HCT116 (cell line): ENCODE measurements at regions not wholly inside any gene's neighbourhood (a gene's known extent, or its start where the extent isn't known, plus 50 kb on each side); places are given as distances from the start of the nearest gene placed in this dataset.

Experiments
- ATAC-seq: fragments of 200-7000 bp; cut with Tn5 transposase; 2 replicates; pipeline ENCODE4 v1.9.1; 2020; ENCODE audit warnings: mild to moderate bottlenecking, moderate library complexity
- BruUV-seq: library from RNA; stranded (reverse); fragments of 400-500 nt; replicated peaks from 2 replicates; lab custom pipeline; 2021; lab: Mats Ljungman, UMichigan
- CTCF ChIA-PET: fragments of 300-600 bp; sonication (Branson Sonifier 250); formaldehyde crosslinking; loops from one replicate; lab custom pipeline; 2021; ENCODE audit warnings: antibody characterized with exemption; lab: Charles Lee
- POLR2A ChIA-PET: fragments of 300-600, 350-600 bp; sonication (Branson Sonifier 250); formaldehyde crosslinking; loops from one replicate; lab custom pipeline; 2021; ENCODE audit warnings: antibody characterized with exemption; lab: Charles Lee
- RAD21 ChIA-PET, 2 experiments: fragments of 300-600 bp; sonication (Branson Sonifier 250); formaldehyde crosslinking; loops; one replicate each; lab custom pipeline; 2023; ENCODE audit warnings: low total read pairs in 2 of 2; ENCODE audit not compliant: uncharacterized antibody in 2 of 2, unreplicated experiment in 2 of 2, low non-redundant PET in 1 of 2; lab: Charles Lee
- DNase-seq: peaks from one replicate; pipeline ENCODE4 v3.0.0-alpha.2; 2010; ENCODE audit warnings: low read depth, low spot score
- H2AFZ ChIP-seq: fragments of 200-600 bp; shearing (Covaris generic), sonication (generic); 2 replicates; pipeline ENCODE4 v1.6.1; 2017; ENCODE audit warnings: low read depth, mixed run types, mixed read lengths, antibody characterized with exemption, low read length; ENCODE audit not compliant: poor library complexity, severe bottlenecking
- H3K27ac ChIP-seq: 2 replicates; pipeline ENCODE4 v1.5.1; 2012; ENCODE audit warnings: low read depth, low read length
- H3K27me3 ChIP-seq: fragments of 200-600 bp; sonication (generic); 2 replicates; pipeline ENCODE4 v1.6.1; 2016; ENCODE audit warnings: mixed run types, low read length, mixed read lengths; ENCODE audit not compliant: insufficient read depth
- H3K36me3 ChIP-seq, 2 experiments: fragments of 200-500 bp in 1 of 2; fragments of 200-600 bp in 1 of 2; sonication (Bioruptor generic) in 1 of 2; sonication (generic) in 1 of 2; 2 replicates each; pipeline versions ENCODE4 v1.5.1 to v1.6.1; 2014 to 2016; ENCODE audit warnings: low read length in 2 of 2, inconsistent platforms in 1 of 2, mixed read lengths in 1 of 2, mixed run types in 1 of 2; ENCODE audit not compliant: insufficient read depth in 2 of 2, control insufficient read depth in 1 of 2
- H3K4me1 ChIP-seq, 2 experiments: fragments of 200-600 bp in 1 of 2; sonication (generic) in 1 of 2; 2 replicates each; pipeline versions ENCODE4 v1.5.1 to v1.6.1; 2012 to 2017; ENCODE audit warnings: low read length in 2 of 2, inconsistent platforms in 1 of 2, mild to moderate bottlenecking in 1 of 2, mixed read lengths in 1 of 2, mixed run types in 1 of 2, moderate library complexity in 1 of 2; ENCODE audit not compliant: insufficient read depth in 2 of 2, control insufficient read depth in 1 of 2
- H3K4me2 ChIP-seq: fragments of 200-600 bp; sonication (generic); 2 replicates; pipeline ENCODE4 v1.6.1; 2017; ENCODE audit warnings: mixed run types, low read length, mixed read lengths
- H3K4me3 ChIP-seq, 2 experiments: fragments of 200-600 bp in 1 of 2; sonication (generic) in 1 of 2; replicated peaks in 1 of 2; 2 replicates each; pipeline ENCODE4 v1.5.1; 2011 to 2016; ENCODE audit warnings: low read length in 2 of 2, control low read depth in 1 of 2, low read depth in 1 of 2, mild to moderate bottlenecking in 1 of 2, mixed read lengths in 1 of 2, mixed run types in 1 of 2
- H3K79me2 ChIP-seq: fragments of 200-600 bp; sonication (generic); 2 replicates; pipeline ENCODE4 v1.6.1; 2017; ENCODE audit warnings: mild to moderate bottlenecking, mixed run types, low read length, moderate library complexity, mixed read lengths; ENCODE audit not compliant: insufficient read depth
- H3K9ac ChIP-seq: fragments of 200-600 bp; sonication (generic); 2 replicates; pipeline ENCODE4 v1.6.1; 2016; ENCODE audit warnings: low read length, mixed read lengths
- H3K9me2 ChIP-seq: fragments of 200-600 bp; sonication (generic), shearing (Covaris generic); 2 replicates; pipeline ENCODE4 v1.6.1; 2017; ENCODE audit warnings: mixed run types, mild to moderate bottlenecking, moderate library complexity; ENCODE audit not compliant: insufficient read depth
- H3K9me3 ChIP-seq, 2 experiments: fragments of 200-500 bp in 1 of 2; fragments of 200-600 bp in 1 of 2; sonication (Bioruptor generic) in 1 of 2; sonication (generic) in 1 of 2; 2 replicates each; pipeline ENCODE4 v1.6.1; 2014 to 2017; ENCODE audit warnings: low read length in 2 of 2, mixed read lengths in 2 of 2, inconsistent platforms in 1 of 2, low read depth in 1 of 2, mild to moderate bottlenecking in 1 of 2, mixed run types in 1 of 2, moderate library complexity in 1 of 2; ENCODE audit not compliant: control insufficient read depth in 1 of 2, insufficient read depth in 1 of 2
- H4K20me1 ChIP-seq: fragments of 200-600 bp; sonication (generic), shearing (Covaris generic); 2 replicates; pipeline ENCODE4 v1.6.1; 2017; ENCODE audit warnings: mixed run types, mild to moderate bottlenecking, moderate library complexity; ENCODE audit not compliant: insufficient read depth
- CEBPB ChIP-seq: IDR thresholded peaks from 2 replicates; pipeline ENCODE4 v1.6.1; 2012; ENCODE audit warnings: low read depth
- CTCF ChIP-seq, 3 experiments: fragments of 200-600 bp in 1 of 3; sonication (generic) in 1 of 3; IDR thresholded peaks in 2 of 3; conservative IDR thresholded peaks in 1 of 3; 2 replicates each; pipeline ENCODE4 v1.5.1; 2012 to 2017; ENCODE audit warnings: low read depth in 2 of 3, low read length in 2 of 3, antibody characterized with exemption in 1 of 3, borderline replicate concordance in 1 of 3, control low read depth in 1 of 3, mild to moderate bottlenecking in 1 of 3, mixed read lengths in 1 of 3, mixed run types in 1 of 3, moderate library complexity in 1 of 3; ENCODE audit not compliant: insufficient read depth in 1 of 3
- EGR1 ChIP-seq: IDR thresholded peaks from 2 replicates; pipeline ENCODE4 v1.6.1; 2012; ENCODE audit warnings: low read depth
- EZH2 ChIP-seq: fragments of 200-600 bp; sonication (generic); IDR thresholded peaks from 2 replicates; pipeline ENCODE4 v1.6.1; 2017; ENCODE audit warnings: antibody characterized with exemption, mixed run types
- EZH2phosphoT487 ChIP-seq: fragments of 200-600 bp; IDR thresholded peaks from 2 replicates; pipeline ENCODE4 v1.6.1; 2018; ENCODE audit warnings: antibody characterized with exemption, borderline replicate concordance
- FOSL1 ChIP-seq: IDR thresholded peaks from 2 replicates; pipeline ENCODE4 v1.6.1; 2012; ENCODE audit warnings: low read depth
- MAX ChIP-seq: IDR thresholded peaks from 2 replicates; pipeline ENCODE4 v1.6.1; 2012
- POLR2A ChIP-seq: IDR thresholded peaks from 2 replicates; pipeline ENCODE4 v1.7.0; 2011; ENCODE audit warnings: borderline replicate concordance; ENCODE audit not compliant: insufficient read depth, insufficient read length; ENCODE audit errors: extremely low read depth
- SP1 ChIP-seq: IDR thresholded peaks from 2 replicates; pipeline ENCODE4 v1.6.1; 2012; ENCODE audit warnings: low read depth
- SRF ChIP-seq: IDR thresholded peaks from 2 replicates; pipeline ENCODE4 v1.6.1; 2012; ENCODE audit warnings: low read depth
- YY1 ChIP-seq: IDR thresholded peaks from 2 replicates; pipeline ENCODE4 v1.6.1; 2011; ENCODE audit warnings: low read length, low read depth, moderate library complexity, mild to moderate bottlenecking; ENCODE audit not compliant: insufficient replicate concordance; ENCODE audit errors: extremely low read depth
- intact Hi-C: fragments of 100-400 bp; cut with micrococcal nuclease; formaldehyde crosslinking; loops from 2 replicates; pipeline ENCODE4 v1.10.0; 2022
- TF ChIP-seq, protein P1 (sequence below): IDR thresholded peaks from 2 replicates; pipeline ENCODE4 v1.6.1; 2011; ENCODE audit warnings: mild to moderate bottlenecking, low read length, moderate library complexity; ENCODE audit not compliant: insufficient replicate concordance; ENCODE audit errors: extremely low read depth

DNA sequence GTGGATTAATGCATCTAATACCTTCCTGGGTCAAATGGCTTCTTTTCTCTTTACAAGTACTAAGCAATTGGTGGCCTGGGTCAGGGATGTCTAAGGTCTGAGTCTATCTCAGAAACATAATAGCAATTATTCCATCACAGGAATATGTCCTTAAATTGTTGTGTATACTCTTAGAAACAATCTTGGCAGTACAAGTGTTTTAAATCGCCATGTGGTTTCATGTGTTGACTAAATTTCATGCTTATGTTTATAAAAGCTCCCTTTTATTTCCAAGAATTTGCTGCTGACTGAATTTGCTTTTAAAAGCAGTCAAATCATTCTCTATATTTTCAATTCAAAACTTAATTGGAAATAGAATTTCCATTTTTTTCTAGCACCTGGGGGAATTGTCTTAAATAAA is 125.3 kb upstream of the PACRGL start:
- ATAC-seq (no peak), DNase-seq (no peak)
- Histone ChIP-seq H4K20me1 (no peaks in the 10 kb centered on the region), H3K27ac (no peak overlapping the region), H3K4me1 (no peaks in the 10 kb centered on the region), H3K79me2 (no peaks in the 10 kb centered on the region), H3K9me2 (no peaks in the 10 kb centered on the region), H3K4me2 (no peak overlapping the region), H3K4me3 (no peak overlapping the region), H3K9ac (no peak overlapping the region), H2AFZ (no peak overlapping the region), H3K27me3 (no peaks in the 10 kb centered on the region), H3K9me3 (no peaks in the 10 kb centered on the region), H3K36me3 (no peaks in the 10 kb centered on the region)
- ChIA-PET POLR2A (no interaction called here), CTCF (no interaction called here), RAD21 (no interaction called here)
- BruUV-seq: no TSS peak
- intact Hi-C loops: no loop called here
- TF ChIP-seq CEBPB (no peak), EZH2 (no peak)

GRCh38 chr4:20575486-20575885 is 124.8 kb upstream of the PACRGL start:
- no peaks in the 10 kb centered on the region for H3K9me2 ChIP-seq
- no peak for TF ChIP-seq SP1
- no peak for TF ChIP-seq MAX
- TF ChIP-seq FOSL1: no peak
- TF ChIP-seq CTCF (IDR thresholded peaks at IDR 0.05 in 2 of 3, conservative IDR thresholded peaks at IDR 0.05 in 1 of 3; ENCODE audit: borderline replicate concordance in 1 of 3, insufficient read depth in 1 of 3, low read depth in 2 of 3, low read length in 2 of 3): no peak
- no peak for TF ChIP-seq EZH2phosphoT487
- TF ChIP-seq, protein P1, sequence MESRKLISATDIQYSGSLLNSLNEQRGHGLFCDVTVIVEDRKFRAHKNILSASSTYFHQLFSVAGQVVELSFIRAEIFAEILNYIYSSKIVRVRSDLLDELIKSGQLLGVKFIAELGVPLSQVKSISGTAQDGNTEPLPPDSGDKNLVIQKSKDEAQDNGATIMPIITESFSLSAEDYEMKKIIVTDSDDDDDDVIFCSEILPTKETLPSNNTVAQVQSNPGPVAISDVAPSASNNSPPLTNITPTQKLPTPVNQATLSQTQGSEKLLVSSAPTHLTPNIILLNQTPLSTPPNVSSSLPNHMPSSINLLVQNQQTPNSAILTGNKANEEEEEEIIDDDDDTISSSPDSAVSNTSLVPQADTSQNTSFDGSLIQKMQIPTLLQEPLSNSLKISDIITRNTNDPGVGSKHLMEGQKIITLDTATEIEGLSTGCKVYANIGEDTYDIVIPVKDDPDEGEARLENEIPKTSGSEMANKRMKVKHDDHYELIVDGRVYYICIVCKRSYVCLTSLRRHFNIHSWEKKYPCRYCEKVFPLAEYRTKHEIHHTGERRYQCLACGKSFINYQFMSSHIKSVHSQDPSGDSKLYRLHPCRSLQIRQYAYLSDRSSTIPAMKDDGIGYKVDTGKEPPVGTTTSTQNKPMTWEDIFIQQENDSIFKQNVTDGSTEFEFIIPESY: no peak
- TF ChIP-seq POLR2A: no peak
- no peak for TF ChIP-seq YY1
- TF ChIP-seq EGR1: no peak
- TF ChIP-seq CEBPB: no peak
- TF ChIP-seq SRF: no peak
- TF ChIP-seq, all 23 proteins: peak for 0
- Histone ChIP-seq H3K79me2 (no peaks in the 10 kb centered on the region), H3K27ac (no peak overlapping the region), H3K36me3 (no peaks in the 10 kb centered on the region), H3K4me1 (no peaks in the 10 kb centered on the region), H3K4me2 (no peak overlapping the region), H4K20me1 (no peaks in the 10 kb centered on the region), H3K9me3 (no peaks in the 10 kb centered on the region), H3K9ac (no peak overlapping the region), H3K4me3 (no peak overlapping the region), H3K27me3 (no peaks in the 10 kb centered on the region), H2AFZ (no peak overlapping the region)
- BruUV-seq: no TSS peak
- CTCF ChIA-PET: no interaction called here
- DNase-seq (no peak), ATAC-seq (no peak)
- POLR2A ChIA-PET: no interaction called here
- RAD21 ChIA-PET: no interaction called here
- intact Hi-C loops: no loop called here
